Uterus (tissue), 2 donors: ENCODE measurements at regions not wholly inside any gene's neighbourhood (a gene's known extent, or its start where the extent isn't known, plus 50 kb on each side); places are given as distances from the start of the nearest gene placed in this dataset.

Experiments
- CTCF ChIP-seq, 4 experiments: fragments of 200-600 bp in 2 of 4; fragments of 450-650 bp in 2 of 4; sonication (generic) in 2 of 4; IDR thresholded peaks; one replicate each; pipeline ENCODE4 v1.5.1; 2016 to 2019; ENCODE audit warnings: antibody characterized with exemption in 4 of 4, mild to moderate bottlenecking in 2 of 4, moderate library complexity in 1 of 4
- POLR2A ChIP-seq, 2 donors: fragments of 450-650 bp; IDR thresholded peaks; one replicate each; pipeline ENCODE4 v1.6.1; 2016; ENCODE audit warnings: antibody characterized with exemption in 2 of 2, mild to moderate bottlenecking in 1 of 2, moderate library complexity in 1 of 2

DNA sequence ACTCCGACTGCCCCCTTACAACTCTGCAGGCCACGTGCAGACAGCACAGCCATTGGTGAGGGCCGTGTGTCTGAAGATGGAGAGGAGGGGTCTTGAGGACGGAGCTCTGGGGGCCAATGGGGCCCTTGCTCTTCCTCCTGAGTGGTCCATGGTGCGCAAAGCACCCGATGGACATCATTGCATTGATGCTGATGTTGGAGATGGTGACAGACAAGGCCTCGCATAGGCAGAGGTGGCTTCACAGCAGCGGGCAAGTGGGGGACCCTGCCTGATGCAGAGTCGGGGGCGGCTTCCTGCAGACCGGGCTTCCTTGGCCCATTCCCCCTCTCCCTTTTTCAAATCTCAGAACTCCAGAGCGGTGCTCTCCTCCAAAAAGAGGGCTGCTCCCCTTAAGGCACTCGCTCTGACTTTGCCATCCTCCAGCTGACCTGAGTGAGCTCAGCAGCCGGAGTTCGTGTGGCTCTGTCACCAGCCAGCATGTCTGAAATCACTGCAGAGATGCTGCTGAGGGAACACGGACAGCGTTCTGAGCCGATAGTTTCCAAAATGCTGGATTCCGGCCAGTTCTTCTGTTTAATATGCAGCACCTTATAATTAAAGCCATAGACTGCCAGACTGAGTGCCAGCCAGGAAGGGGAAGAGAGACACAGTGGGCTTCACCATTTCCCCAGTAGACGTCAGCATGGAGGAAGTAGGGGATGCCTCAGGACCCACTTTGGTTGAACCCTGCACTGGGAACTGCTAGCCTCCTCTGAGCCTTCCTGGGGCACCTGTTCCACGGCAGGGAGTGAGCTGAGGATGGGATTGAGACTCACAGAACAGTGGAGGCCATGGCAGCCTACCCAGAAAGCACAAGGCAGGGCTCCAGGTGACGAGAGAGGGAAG lies 278.2 kb downstream of the BRD1 start:
- TF ChIP-seq CTCF (IDR thresholded peaks at IDR 0.05) (no peak), POLR2A (IDR thresholded peaks at IDR 0.05) (no peak)
